Hematopoietic multipotent progenitor cell treated with erythropoietin and hydrocortisone succinate and interleukin-3 and kit ligand, for 15 days (in vitro differentiated cells): ENCODE measurements at regions not wholly inside any gene's neighbourhood (a gene's known extent, or its start where the extent isn't known, plus 50 kb on each side); places are given as distances from the start of the nearest gene placed in this dataset.
"Not testable (repeated sequence)": the region's sequence is repeated elsewhere in the genome, so short reads cannot be mapped to it uniquely, and the experiment has no call there.

Experiments
- DNase-seq: peaks from one replicate; pipeline ENCODE4 v3.0.0-alpha.2; 2015; ENCODE audit warnings: low spot score

DNA sequence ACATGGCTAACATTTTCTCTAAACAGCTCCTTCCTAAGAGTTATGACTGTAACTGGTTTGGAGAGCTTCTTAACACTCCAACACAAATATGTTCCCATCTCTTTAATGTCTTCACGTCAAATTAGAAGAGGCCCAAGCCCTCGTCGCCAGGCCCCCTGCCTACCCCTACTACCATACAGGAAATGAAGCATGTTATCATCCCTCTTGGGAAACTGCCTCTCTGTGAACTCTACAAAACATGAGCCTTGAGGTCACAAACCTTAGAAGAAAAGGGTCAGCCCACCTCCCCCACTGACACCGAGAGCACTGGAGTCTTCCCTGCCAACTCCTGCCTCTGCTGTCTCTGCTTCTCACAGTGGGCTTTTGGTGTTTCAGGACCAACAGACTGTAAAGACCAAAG, 243.1 kb upstream of the STT3B start:
- DNase-seq = no peak

DNA sequence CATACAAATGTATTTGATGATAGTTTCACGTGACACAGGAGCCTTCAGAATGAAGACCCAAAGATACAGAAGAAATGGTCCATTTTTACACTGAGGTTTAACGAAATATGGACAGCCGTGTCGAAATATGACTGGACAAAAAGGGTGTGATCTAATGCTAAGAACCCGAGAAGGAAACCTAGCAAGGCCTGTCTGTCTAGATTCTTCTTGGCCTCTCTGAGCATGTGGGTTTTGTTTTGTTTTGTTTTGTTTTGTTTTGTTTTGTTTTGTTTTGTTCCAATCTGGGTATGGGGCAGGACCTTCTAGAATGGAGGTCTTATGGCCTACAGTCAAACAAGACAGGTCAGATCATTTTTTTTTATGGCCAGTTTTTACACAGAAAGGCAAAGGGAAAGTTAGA, 242.7 kb upstream of the STT3B start:
- no peak for DNase-seq

DNA sequence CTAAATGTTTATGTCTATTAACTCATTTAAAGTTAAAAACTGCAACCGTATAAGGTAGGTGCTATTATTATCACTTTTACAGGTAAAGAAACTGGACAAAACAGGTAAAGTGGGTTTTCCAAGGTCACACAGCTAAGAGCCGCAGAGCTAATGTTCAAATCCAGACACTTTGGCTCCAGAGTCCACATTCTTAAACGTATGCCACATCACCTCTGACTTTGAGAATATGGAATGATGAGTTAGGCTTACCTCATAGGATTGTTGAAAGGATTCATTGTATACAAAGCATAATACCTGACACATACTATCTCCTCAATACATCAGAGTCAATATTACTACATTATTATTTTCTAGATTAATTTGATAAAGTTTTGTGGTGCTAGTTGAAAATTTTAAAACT, 240.9 kb upstream of the STT3B start:
- no peak for DNase-seq

DNA sequence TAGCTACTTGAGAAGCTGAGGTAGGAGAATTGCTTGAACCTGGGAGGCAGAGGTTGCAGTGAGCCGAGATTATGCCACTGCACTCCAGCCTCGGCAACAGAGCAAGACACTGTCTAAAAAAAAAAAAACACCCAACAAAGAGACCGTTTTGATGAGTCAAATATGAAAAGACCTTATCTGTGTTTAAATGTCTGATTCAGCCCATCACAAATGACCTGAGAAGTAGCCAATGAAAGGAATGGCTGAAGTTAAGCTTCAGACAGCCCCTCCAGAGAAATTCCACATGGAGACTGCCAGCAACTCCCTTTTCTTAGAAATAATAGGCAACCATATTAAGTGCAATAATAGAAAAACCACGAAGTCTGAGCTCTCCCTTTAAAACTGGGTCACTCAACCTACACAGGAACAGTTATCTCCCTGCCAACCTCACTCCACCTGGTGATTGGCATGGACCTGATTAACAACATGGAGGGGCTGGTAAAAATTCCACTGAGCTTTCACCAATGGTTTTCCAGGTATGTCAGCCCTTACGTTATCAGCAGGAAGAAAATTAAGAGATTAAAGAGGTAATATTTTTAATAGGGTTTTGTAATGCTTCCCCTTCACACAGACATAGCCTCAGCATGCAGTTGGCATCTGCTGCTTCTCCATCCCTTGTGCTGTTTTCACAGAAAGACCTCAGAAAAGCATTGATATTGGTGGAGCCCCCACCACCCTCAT, 238.1 kb upstream of the STT3B start:
- no peak for DNase-seq

DNA sequence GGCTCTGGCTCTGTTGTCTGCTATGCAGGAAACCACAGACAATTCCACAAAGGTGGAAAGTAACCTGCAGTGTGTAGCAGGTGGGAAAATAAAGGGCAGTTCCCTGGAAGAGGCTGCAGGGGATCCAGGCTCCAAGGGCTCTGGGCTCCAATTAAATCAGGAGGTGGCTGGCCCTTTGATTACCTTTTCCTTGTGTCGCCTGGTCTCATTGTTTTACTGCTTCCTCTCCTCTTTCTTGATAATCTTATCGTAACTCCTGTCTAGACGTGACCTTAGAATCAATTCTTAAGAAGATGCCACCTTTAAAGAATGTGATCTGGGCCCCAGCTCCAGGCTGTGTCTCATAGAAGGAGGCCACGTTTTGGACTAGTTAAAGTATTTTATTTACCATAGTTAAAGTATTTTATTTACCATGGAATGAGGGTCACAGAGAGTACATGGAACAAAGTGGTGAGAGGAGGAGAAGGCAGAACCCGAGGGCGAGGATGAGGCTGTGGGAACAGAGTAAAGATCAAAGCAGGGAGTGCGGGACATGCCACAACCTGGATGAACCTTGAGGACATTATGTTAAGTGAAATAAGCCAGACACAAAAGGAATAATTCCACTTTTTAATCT, 237.5 kb upstream of the STT3B start:
- no peak for DNase-seq

DNA sequence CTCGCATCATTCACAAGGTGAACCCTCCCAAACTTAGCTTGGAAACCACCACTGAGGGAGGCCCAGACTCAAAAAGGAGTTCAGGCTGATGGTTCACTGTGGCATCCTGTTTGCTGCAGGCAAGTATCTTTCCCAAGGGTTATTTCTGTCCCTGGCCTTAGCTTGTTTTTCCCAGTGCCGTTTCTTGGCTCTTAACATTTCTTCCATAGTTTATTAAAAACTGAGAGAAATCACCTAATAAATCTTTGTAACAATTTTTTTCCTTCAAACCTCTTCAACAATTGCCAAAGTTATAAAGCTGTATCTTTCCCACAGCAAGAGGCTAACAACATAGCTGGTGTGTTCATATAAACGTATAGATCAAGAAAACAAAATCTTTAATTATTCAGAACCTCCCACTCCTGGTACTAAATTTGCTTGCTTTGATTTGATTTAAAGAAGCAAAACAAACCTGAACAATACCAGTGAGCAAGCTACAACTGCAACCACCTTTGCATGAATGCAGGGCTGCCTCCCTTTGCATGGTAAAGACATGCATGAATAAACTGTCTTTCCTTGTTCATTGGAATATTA, 234.9 kb upstream of the STT3B start:
- DNase-seq = no peak

DNA sequence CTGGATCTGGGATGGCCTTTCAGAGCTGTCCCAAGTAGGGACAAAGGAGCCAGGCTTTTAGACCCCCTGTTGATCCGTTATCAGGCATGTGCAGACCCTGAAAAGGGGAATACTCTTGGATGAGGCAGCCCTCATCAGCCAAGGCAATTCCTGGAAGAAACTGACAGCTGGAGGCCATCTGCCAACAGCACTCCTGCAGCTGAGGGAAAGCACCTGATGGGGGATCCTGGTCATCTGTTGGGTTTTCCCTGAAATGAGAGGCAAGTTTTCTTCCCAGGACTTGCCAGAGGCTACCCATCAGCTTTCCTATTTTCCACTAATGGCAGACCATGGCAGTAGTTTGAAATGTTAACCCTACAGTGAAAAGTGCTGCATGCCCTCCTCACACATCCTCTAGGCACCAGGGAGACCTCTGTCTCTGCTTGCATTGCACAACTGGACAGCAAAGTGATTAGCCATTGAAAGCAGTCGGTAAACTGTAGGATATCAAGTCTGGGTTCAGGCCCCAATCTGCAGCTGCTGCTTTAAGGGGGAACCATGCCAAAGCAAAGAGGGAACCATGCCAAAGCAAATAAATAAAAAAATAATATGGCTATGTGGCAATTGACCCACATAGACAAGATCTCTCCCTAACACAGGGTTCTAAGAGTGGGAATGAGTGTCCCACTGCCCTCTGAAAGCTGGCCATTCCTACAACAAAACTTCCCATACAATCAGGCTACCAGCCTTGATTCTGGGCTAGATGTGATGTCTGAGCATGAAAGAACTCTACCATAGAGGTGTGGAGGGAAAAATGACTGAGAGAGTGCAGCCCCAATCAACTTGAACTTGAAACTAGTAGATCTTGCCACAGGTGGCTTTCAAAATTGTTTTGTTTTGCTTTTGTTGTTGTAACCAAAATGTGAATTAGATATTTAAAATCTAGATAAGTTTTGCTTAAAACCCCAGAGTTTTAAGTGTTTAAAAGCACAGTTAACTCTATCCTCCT, 232.0 kb upstream of the STT3B start:
- no peak for DNase-seq

DNA sequence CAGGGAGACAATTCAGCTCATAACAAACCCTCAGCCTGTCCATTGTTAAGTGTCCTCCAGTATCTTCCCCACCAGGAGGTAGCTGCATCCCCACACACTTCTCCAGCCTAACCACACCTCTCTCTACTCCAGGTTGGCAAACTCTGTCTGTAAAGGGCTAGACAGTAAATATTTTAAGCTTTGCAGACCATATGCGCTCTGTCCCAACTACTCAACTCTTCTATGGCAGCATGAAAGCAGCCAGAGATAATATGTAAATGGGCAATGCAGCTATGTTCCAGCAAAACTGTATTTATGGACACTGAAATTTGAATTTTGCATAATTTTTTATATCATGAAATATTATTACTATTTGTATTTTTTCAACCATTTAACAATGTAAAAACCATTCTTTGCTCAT, 230.4 kb upstream of the STT3B start:
- no peak for DNase-seq

DNA sequence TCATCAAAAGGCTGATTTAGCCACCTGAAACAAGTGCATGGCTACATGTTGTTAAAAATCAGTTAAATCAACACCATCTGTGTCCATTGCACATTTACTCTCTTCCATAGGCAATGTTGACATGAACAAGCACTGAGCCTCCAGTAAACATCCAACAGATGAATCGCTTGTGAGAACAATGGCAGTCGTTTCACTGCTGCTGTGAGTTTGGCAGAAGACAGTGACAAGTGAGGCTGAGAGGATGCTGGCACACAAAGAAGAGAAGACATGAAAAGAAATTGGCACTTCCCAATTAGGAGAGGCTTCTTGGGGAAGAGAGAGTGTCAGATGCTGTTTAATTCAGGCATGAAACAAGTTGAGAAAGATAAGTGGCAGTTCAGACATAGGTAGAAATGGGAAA, 227.4 kb upstream of the STT3B start:
- DNase-seq = no peak

DNA sequence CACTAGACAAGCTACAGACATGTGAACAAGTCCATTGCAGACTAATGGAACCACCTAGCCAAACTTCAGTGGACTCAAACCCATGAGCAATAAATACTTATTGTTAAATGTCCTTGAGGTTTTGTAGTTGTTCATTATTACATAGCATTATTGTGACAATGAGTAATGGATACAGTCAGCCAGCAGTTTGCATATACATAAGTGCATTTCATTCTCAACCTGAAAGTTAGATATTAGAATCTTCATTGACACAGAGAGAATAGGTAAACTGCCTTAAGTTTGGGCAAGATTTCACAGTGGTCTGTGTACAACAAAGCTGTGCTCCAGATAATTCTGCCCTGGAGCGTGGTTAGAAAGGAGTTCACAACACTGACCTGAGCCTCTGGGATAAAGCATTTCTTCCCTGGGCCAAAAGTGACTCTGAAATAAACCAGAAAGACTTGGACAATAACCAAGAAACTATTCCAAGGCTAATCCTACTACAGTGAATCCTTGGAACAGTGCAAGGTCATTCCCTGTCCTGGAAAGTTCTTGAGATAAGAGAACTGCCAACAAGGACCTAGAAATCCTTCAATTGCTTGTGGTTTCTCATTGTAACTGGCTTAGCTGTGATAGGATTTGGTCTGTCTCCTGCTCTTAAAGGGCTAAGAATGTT, 225.5 kb upstream of the STT3B start:
- no peak for DNase-seq

DNA sequence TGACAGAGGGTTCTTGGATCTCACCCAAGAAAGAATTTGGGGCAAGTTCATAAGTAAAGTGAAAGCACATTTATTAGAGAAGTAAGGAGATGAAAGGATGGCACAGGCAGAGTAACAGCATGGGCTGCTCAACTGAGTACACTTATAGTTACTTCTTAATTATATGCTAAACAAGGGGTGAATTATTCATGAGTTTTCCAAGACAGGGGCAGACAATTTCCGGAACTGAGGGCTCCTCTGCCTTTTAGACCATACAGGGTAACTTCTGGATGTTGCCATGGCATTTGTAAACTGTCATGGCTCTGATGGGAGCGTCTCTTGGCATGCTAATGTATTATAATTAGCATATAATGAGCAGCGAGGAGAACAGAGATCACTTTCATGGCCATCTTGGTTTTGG, 221.2 kb upstream of the STT3B start:
- no peak for DNase-seq

DNA sequence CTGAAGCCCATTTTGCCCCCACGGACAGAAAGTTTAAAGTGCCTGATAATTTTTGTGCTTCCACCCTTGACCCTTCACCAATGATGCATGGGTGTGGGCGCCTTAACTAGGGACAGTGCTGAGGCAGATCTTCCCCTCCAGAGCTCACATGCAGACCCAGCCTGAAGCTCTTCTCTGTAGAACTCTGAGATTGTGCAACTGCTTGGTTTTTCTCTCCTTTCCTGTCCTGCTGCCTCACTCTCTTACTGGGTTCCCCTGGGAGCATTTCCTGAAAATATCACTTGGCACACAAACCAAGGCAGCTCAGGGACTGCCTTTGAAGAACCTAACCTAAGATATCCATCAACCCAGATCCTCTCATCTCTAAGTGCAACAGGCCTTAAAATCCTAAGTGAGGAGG, 220.3 kb upstream of the STT3B start:
- no peak for DNase-seq

DNA sequence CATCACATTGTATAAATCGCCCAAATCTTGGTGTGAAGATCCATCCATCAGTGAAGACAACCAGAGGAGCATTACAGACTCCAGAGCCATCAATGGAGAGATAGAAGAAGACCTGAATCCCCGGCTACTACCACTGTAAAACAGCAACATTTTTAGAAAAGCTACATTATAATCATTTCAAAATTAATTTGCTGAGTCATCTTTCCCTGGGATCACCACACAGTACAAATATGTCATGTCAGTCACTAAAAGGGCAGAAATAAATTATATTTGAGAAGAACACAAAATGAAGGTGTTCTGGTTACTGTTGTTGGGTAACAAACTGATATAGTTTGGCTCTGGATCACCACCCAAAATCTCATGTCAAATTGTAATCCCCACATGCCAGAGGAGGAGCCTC, 218.5 kb upstream of the STT3B start:
- DNase-seq = no peak

DNA sequence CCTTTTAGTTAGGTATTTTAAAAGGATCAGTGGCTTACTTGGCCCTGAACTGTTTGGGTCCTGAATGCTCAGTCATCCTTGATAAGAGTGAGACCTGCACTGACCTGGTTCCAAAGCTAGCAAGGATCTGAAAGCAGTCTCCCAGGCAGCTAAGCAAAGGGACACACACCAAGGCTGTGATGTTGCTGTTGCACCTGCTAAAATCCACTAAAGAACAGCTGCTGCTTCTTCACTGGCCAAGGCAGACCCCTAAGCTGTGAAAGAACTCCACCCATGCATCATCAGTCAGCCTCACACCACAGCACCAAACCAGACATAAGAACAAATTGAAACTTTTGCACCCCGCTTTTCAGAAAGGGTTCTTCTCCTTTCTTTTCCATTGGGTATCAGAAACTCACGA, 213.4 kb upstream of the STT3B start:
- no peak for DNase-seq

DNA sequence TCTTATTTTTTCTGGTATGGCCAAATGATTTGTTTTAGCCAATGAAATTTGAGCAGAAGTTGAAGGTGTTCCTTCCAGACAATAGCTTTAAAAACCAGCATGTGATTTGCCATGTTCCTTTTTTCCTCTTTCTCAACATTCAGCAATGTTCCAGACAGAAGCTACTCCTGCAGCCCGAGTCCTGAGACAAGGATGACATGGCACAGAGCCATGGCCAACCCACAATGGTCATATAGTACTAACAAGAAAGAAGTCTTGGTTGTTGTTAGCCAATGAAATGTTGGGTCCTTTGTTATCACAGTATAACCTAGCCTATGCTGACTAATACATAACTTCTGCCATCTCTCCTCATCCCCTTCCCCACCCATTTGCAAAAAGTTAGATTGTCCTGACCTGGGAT, 211.1 kb upstream of the STT3B start:
- no peak for DNase-seq

DNA sequence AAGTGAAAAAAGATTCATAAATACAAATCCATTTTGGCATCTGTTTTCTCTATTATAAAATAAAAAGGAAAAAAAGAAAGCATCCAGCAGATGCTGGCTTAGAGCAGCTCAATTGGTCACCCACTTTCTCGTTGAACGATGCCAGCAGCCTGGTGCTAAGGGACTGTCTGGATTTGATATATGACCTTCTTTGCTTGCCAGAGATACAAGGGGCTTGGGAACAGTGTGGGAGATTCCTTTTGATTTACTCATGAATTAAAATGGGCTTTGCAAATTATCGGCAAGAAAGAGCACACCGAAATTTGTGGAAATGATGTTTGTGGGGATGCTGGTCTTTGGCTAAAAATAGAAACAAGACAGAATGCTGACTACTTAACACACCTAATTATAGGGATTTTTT, 210.3 kb upstream of the STT3B start:
- DNase-seq = no peak

DNA sequence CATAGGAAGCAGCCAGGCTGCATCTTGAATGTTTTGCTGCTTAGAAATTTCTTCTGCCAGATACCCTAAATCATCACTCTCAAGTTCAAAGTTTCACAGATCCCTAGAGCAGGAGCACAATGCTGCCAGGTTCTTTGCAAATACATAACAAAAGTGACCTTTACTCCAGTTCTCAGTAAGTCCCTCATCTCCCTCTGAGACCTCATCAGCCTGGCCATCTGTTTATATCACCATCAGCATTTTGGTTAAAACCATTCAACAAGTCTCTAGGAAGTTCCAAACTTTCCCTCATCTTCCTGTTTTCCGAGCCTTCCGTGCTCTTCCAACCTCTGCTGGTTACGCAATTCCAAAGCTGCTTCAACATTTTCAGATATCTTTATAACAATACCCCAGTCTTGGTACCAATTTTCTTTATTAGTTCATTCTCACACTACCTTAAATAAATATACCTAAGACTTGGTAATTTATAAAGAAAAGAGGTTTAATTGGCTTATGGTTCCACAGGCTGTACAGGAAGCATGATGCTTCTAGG, 204.8 kb upstream of the STT3B start:
- DNase-seq = not testable (repeated sequence)

DNA sequence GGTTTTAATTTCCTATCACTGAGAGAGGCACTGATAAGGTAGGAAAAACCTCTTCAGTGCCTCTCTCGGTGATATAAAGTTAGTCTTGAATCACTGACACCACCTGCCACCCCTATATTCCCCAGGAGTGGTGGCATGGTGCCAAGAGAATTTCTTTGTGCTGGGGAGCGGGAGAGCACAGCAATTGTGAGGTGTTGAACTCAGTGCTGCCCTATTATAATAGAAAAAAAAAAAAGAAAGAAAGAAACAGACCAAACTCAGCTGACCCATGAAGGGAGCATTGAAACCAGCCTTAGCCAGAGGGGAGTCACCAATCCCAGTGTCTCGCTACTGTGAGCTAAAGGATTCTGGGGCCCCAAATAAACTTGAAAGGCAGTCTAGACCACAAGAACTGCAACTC, 201.4 kb upstream of the STT3B start:
- no peak for DNase-seq

DNA sequence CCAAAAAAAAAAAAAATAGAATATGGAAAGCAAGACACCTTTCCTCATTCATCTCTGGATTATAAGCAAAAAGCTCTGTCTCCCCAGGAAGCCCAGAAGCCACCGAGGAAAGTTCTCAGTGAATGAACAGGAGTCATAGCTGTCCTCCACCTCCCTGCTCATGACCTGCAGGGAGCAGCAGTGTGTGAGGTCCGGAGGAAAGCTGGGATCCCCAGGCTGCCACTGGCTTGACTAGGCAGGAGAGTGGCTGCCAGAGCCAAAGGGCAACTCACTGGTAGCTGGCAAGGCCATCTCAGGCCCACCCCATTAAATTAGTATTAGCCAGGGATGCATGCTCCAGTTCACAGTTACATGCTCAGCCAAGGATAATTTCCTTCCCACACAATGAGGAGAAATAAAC, 191.6 kb upstream of the STT3B start:
- DNase-seq = no peak

DNA sequence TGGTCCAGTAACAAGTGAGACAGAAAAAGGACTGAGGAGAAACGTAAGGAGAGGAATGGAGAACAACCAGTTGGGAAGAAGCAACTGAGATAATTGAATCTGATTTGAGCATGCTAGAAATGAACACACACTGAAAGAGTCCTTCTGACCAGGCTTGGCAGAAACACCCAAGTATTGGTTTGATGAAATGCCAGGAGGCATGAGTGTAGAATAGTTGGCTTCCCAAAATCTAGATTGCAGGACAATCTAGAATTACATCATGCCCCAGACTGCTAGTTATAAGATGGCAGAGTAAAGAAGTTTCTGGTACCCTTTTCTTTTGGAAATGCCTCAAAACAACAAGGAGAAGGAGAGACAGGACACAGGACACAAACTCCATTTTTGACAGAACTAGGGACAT, 189.7 kb upstream of the STT3B start:
- DNase-seq = no peak

DNA sequence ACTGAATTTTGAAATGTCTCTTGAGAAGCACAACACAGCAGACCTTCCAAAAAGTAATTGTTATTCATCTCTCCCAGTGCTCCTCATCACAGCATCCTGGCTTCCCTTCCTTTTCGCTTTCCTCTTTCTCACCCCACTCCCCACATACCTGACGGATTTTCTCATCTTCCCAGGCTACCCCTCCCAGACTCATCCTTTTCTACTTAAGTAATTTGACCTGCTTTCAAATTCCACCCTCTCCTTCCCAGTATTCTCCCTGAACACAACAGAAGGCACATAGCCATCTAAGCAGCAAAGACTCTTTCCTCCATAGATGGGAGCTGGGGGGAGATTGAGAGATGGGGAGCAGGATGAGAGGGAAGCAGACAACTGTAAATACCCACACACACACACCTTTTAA, 187.1 kb upstream of the STT3B start:
- DNase-seq = no peak

DNA sequence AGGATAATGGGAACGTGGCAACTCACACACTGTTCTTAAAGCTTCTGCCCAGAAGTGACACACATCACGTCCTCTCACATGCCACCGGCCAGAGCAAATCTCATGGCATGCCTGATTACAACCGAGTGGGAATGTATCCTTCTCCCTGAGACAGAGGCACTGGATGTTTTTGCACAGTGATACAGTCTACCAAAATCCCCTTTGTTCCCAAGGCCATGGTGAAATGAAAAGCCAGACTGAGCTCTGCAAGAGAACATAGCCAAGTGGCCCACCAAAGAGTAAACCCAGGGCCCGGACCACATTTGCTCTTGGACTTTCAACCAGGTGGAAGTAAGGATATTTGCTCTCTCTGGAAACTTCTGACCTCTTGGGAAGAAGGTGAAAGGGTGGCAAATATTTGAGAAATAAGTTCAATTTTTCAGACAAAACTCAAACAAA, 186.2 kb upstream of the STT3B start:
- DNase-seq = no peak
